Calu3 (cell line): ENCODE measurements at regions not wholly inside any gene's neighbourhood (a gene's known extent, or its start where the extent isn't known, plus 50 kb on each side); places are given as distances from the start of the nearest gene placed in this dataset.
"Not testable (repeated sequence)": the region's sequence is repeated elsewhere in the genome, so short reads cannot be mapped to it uniquely, and the experiment has no call there.

Experiments
- BruUV-seq: library from RNA; stranded (reverse); fragments of 400-500 nt; replicated peaks from 2 replicates; lab custom pipeline; 2021; lab: Mats Ljungman, UMichigan
- CTCF ChIA-PET: fragments of 300-600 bp; sonication (Branson Sonifier 250); formaldehyde crosslinking; loops from one replicate; lab custom pipeline; 2022; ENCODE audit warnings: antibody characterized with exemption; lab: Charles Lee
- DNase-seq: peaks from one replicate; pipeline ENCODE4 v3.0.0; 2022
- H3K27ac Mint-ChIP-seq: one replicate; pipeline ENCODE4 v1.8.0; 2022; ENCODE audit warnings: mixed read lengths; ENCODE audit not compliant: unreplicated experiment
- H3K27me3 Mint-ChIP-seq: one replicate; pipeline ENCODE4 v1.8.0; 2022; ENCODE audit warnings: mixed read lengths; ENCODE audit not compliant: unreplicated experiment
- H3K36me3 Mint-ChIP-seq: one replicate; pipeline ENCODE4 v1.8.0; 2022; ENCODE audit warnings: mild to moderate bottlenecking, moderate library complexity, mixed read lengths; ENCODE audit not compliant: insufficient read depth, unreplicated experiment
- H3K4me1 Mint-ChIP-seq: one replicate; pipeline ENCODE4 v1.8.0; 2022; ENCODE audit warnings: mild to moderate bottlenecking, low read depth, mixed read lengths; ENCODE audit not compliant: unreplicated experiment
- H3K4me3 Mint-ChIP-seq: one replicate; pipeline ENCODE4 v1.8.0; 2022; ENCODE audit warnings: mild to moderate bottlenecking, low read depth, moderate library complexity, mixed read lengths; ENCODE audit not compliant: unreplicated experiment
- H3K9me3 Mint-ChIP-seq: one replicate; pipeline ENCODE4 v1.8.0; 2022; ENCODE audit warnings: low read depth, mixed read lengths; ENCODE audit not compliant: unreplicated experiment
- intact Hi-C: fragments of 100-400 bp; cut with micrococcal nuclease; formaldehyde crosslinking; loops from one replicate; pipeline ENCODE4 v1.10.0; 2022; ENCODE audit not compliant: unreplicated experiment
- TF ChIP-seq, protein P1 (sequence below): fragments of 200-600 bp; IDR thresholded peaks from one replicate; pipeline ENCODE4 v1.8.0; 2022; ENCODE audit warnings: antibody characterized with exemption; ENCODE audit not compliant: unreplicated experiment

GRCh38 chr2:235227590-235227989 lies 266.3 kb upstream of the AGAP1 start:
- no TSS peak for BruUV-seq
- CTCF ChIA-PET, result no interaction called here
- no peaks in the 10 kb centered on the region for H3K36me3 Mint-ChIP-seq
- H3K4me1 Mint-ChIP-seq, result peaks cover 11% of the 10 kb centered on the region
- no peak for DNase-seq
- peaks cover 3% of the 10 kb centered on the region for H3K9me3 Mint-ChIP-seq
- H3K27me3 Mint-ChIP-seq, result peaks cover 100% of the 10 kb centered on the region
- H3K27ac Mint-ChIP-seq, result no peak overlapping the region
- intact Hi-C loops, result no loop called here
- TF ChIP-seq, protein P1, sequence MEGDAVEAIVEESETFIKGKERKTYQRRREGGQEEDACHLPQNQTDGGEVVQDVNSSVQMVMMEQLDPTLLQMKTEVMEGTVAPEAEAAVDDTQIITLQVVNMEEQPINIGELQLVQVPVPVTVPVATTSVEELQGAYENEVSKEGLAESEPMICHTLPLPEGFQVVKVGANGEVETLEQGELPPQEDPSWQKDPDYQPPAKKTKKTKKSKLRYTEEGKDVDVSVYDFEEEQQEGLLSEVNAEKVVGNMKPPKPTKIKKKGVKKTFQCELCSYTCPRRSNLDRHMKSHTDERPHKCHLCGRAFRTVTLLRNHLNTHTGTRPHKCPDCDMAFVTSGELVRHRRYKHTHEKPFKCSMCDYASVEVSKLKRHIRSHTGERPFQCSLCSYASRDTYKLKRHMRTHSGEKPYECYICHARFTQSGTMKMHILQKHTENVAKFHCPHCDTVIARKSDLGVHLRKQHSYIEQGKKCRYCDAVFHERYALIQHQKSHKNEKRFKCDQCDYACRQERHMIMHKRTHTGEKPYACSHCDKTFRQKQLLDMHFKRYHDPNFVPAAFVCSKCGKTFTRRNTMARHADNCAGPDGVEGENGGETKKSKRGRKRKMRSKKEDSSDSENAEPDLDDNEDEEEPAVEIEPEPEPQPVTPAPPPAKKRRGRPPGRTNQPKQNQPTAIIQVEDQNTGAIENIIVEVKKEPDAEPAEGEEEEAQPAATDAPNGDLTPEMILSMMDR, result no peak
- no peak overlapping the region for H3K4me3 Mint-ChIP-seq

GRCh38 chr2:235228422-235228821 lies 265.4 kb upstream of the AGAP1 start:
- Mint-ChIP-seq H3K27me3 (peaks cover 100% of the 10 kb centered on the region), H3K4me1 (peaks cover 11% of the 10 kb centered on the region)
- DNase-seq, H3K9me3 Mint-ChIP-seq, H3K27ac Mint-ChIP-seq, H3K36me3 Mint-ChIP-seq, BruUV-seq, intact Hi-C loops, H3K4me3 Mint-ChIP-seq: not testable (repeated sequence)
- CTCF ChIA-PET, result interaction anchor here (0.6 kb wide), 1 partner anchor 518 kb away, joined by 5 read pairs; no protein-coding TSS in a partner anchor

DNA sequence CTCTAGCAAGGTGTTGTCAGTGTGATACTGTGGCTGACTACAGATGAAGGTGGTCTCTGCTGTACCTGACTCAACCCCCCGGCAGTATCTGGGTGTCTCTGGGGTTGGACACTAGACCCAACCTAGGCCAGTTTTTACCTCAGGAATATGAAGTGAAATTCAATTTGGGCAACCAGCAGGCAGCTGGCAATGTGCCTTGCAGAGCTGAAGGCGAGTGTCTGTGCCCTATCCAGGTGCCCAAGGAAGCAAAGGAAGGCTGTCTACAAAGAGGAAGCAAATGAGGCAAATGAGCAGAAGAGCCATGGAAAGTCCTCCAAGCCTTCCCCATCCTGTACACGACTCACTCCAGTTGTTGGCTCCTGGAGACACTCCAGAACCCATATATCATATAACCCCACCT lies 264.6 kb upstream of the AGAP1 start:
- DNase-seq, result no peak
- no peaks in the 10 kb centered on the region for H3K36me3 Mint-ChIP-seq
- H3K27me3 Mint-ChIP-seq, result peaks cover 100% of the 10 kb centered on the region
- no peak overlapping the region for H3K4me3 Mint-ChIP-seq
- TF ChIP-seq, protein P1, result no peak
- H3K9me3 Mint-ChIP-seq, result no peaks in the 10 kb centered on the region
- no peak overlapping the region for H3K27ac Mint-ChIP-seq
- CTCF ChIA-PET, result no interaction called here
- no TSS peak for BruUV-seq
- H3K4me1 Mint-ChIP-seq, result peaks cover 11% of the 10 kb centered on the region
- intact Hi-C loops, result no loop called here

GRCh38 chr2:235230821-235231601 lies 262.8 kb upstream of the AGAP1 start:
- H3K4me1 Mint-ChIP-seq, result peaks cover 11% of the 10 kb centered on the region
- H3K4me3 Mint-ChIP-seq, result no peak overlapping the region
- intact Hi-C loops, result no loop called here
- H3K27ac Mint-ChIP-seq, result no peak overlapping the region
- CTCF ChIA-PET, result interaction anchor here (0.7 kb wide), 1 partner anchor 26 kb away, joined by 3 read pairs; no protein-coding TSS in a partner anchor
- no peaks in the 10 kb centered on the region for H3K36me3 Mint-ChIP-seq
- H3K9me3 Mint-ChIP-seq, result no peaks in the 10 kb centered on the region
- peaks cover 96% of the 10 kb centered on the region for H3K27me3 Mint-ChIP-seq
- no TSS peak for BruUV-seq
- TF ChIP-seq, protein P1, result no peak
- peak; percentile 21 for DNase-seq
